Activated CD4-positive, alpha-beta T cell treated with anti-CD3 and anti-CD28 coated beads, Interleukin-2, amount 10 ng/mL, durations not matched to agents 24 days and 14 days (primary cell): ENCODE measurements at regions not wholly inside any gene's neighbourhood (a gene's known extent, or its start where the extent isn't known, plus 50 kb on each side); places are given as distances from the start of the nearest gene placed in this dataset.
"Not testable (repeated sequence)": the region's sequence is repeated elsewhere in the genome, so short reads cannot be mapped to it uniquely, and the experiment has no call there.

Experiments
- DNase-seq: peaks from one replicate; pipeline ENCODE4 v3.0.0; 2022
- H3K27ac Mint-ChIP-seq: one replicate; pipeline ENCODE4 v1.8.0; 2022; ENCODE audit warnings: mild to moderate bottlenecking, mixed read lengths
- H3K27me3 Mint-ChIP-seq: one replicate; pipeline ENCODE4 v1.8.0; 2022; ENCODE audit warnings: mixed read lengths
- H3K36me3 Mint-ChIP-seq: one replicate; pipeline ENCODE4 v1.8.0; 2022; ENCODE audit warnings: low read depth, mild to moderate bottlenecking, mixed read lengths
- H3K4me1 Mint-ChIP-seq: one replicate; pipeline ENCODE4 v1.8.0; 2021; ENCODE audit warnings: mixed read lengths
- H3K4me3 Mint-ChIP-seq: one replicate; pipeline ENCODE4 v1.8.0; 2022; ENCODE audit warnings: mild to moderate bottlenecking, moderate library complexity, mixed read lengths
- H3K9me3 Mint-ChIP-seq: one replicate; pipeline ENCODE4 v1.8.0; 2021; ENCODE audit warnings: mixed read lengths
- intact Hi-C: fragments of 100-400 bp; cut with micrococcal nuclease; formaldehyde crosslinking; loops from one replicate; pipeline ENCODE4 v1.15.1; 2023

- H3K36me3 Mint-ChIP-seq, result no peaks in the 10 kb centered on the region
- H3K27ac Mint-ChIP-seq, result no peak overlapping the region
- no peak overlapping the region for H3K4me3 Mint-ChIP-seq
- no peaks in the 10 kb centered on the region for H3K27me3 Mint-ChIP-seq
- intact Hi-C loops, result no loop called here
- H3K4me1 Mint-ChIP-seq, result no peaks in the 10 kb centered on the region
- DNase-seq, result no peak
- H3K9me3 Mint-ChIP-seq, result no peaks in the 10 kb centered on the region
Measured at GRCh38 chr4:104044369-104044768, 324.6 kb upstream of the TACR3 start.

GRCh38 chr4:104032896-104033295 lies 313.1 kb upstream of the TACR3 start:
- Mint-ChIP-seq H3K4me3 (no peak overlapping the region), H3K27me3 (no peaks in the 10 kb centered on the region), H3K36me3 (no peaks in the 10 kb centered on the region), H3K9me3 (no peaks in the 10 kb centered on the region), H3K4me1 (no peaks in the 10 kb centered on the region), H3K27ac (no peak overlapping the region)
- DNase-seq, result no peak
- intact Hi-C loops, result no loop called here

- Mint-ChIP-seq H3K4me3 (no peak overlapping the region), H3K36me3 (no peaks in the 10 kb centered on the region), H3K27me3 (no peaks in the 10 kb centered on the region), H3K9me3 (no peaks in the 10 kb centered on the region), H3K4me1 (no peaks in the 10 kb centered on the region), H3K27ac (no peak overlapping the region)
- no peak for DNase-seq
- intact Hi-C loops, result no loop called here
Measured at GRCh38 chr4:104025251-104025650, 305.5 kb upstream of the TACR3 start.

- Mint-ChIP-seq H3K36me3 (no peaks in the 10 kb centered on the region), H3K4me3 (no peak overlapping the region), H3K27ac (no peak overlapping the region), H3K27me3 (no peaks in the 10 kb centered on the region), H3K9me3 (no peaks in the 10 kb centered on the region), H3K4me1 (no peaks in the 10 kb centered on the region)
- intact Hi-C loops, result no loop called here
- DNase-seq, result no peak
Measured at GRCh38 chr4:104022831-104023230, 303.0 kb upstream of the TACR3 start.

GRCh38 chr4:104022226-104022625 lies 302.4 kb upstream of the TACR3 start:
- no peak for DNase-seq
- intact Hi-C loops, result no loop called here
- H3K36me3 Mint-ChIP-seq, result no peaks in the 10 kb centered on the region
- no peaks in the 10 kb centered on the region for H3K9me3 Mint-ChIP-seq
- H3K27ac Mint-ChIP-seq, result no peak overlapping the region
- H3K4me1 Mint-ChIP-seq, result no peaks in the 10 kb centered on the region
- H3K4me3 Mint-ChIP-seq, result no peak overlapping the region
- H3K27me3 Mint-ChIP-seq, result no peaks in the 10 kb centered on the region

- DNase-seq, result no peak
- intact Hi-C loops, result no loop called here
- Mint-ChIP-seq H3K27me3 (no peaks in the 10 kb centered on the region), H3K27ac (no peak overlapping the region), H3K36me3 (no peaks in the 10 kb centered on the region), H3K9me3 (no peaks in the 10 kb centered on the region), H3K4me1 (no peaks in the 10 kb centered on the region), H3K4me3 (no peak overlapping the region)
Measured at GRCh38 chr4:104020641-104021040, 300.9 kb upstream of the TACR3 start.

GRCh38 chr4:104017213-104017612 lies 297.4 kb upstream of the TACR3 start:
- DNase-seq, result no peak
- Mint-ChIP-seq H3K9me3 (no peaks in the 10 kb centered on the region), H3K4me1 (no peaks in the 10 kb centered on the region), H3K27me3 (no peaks in the 10 kb centered on the region), H3K4me3 (no peak overlapping the region), H3K36me3 (no peaks in the 10 kb centered on the region), H3K27ac (no peak overlapping the region)
- intact Hi-C loops, result no loop called here

GRCh38 chr4:104015680-104016079 lies 295.9 kb upstream of the TACR3 start:
- Mint-ChIP-seq H3K4me1 (no peaks in the 10 kb centered on the region), H3K9me3 (no peaks in the 10 kb centered on the region), H3K27ac (no peak overlapping the region), H3K36me3 (no peaks in the 10 kb centered on the region), H3K27me3 (no peaks in the 10 kb centered on the region), H3K4me3 (no peak overlapping the region)
- intact Hi-C loops, result no loop called here
- DNase-seq, result no peak

- no peak overlapping the region for H3K4me3 Mint-ChIP-seq
- no peak overlapping the region for H3K27ac Mint-ChIP-seq
- no peaks in the 10 kb centered on the region for H3K4me1 Mint-ChIP-seq
- H3K9me3 Mint-ChIP-seq, result peaks cover 5% of the 10 kb centered on the region
- no peaks in the 10 kb centered on the region for H3K36me3 Mint-ChIP-seq
- no peak for DNase-seq
- intact Hi-C loops, result no loop called here
- H3K27me3 Mint-ChIP-seq, result no peaks in the 10 kb centered on the region
Measured at GRCh38 chr4:104010722-104011121, 290.9 kb upstream of the TACR3 start.

GRCh38 chr4:104002318-104002717 lies 282.5 kb upstream of the TACR3 start:
- peaks cover 10% of the 10 kb centered on the region for H3K9me3 Mint-ChIP-seq
- H3K27me3 Mint-ChIP-seq, H3K4me3 Mint-ChIP-seq, intact Hi-C loops, H3K4me1 Mint-ChIP-seq, DNase-seq, H3K27ac Mint-ChIP-seq, H3K36me3 Mint-ChIP-seq: not testable (repeated sequence)

- H3K9me3 Mint-ChIP-seq, result peaks cover 9% of the 10 kb centered on the region
- H3K4me1 Mint-ChIP-seq, result no peaks in the 10 kb centered on the region
- no peaks in the 10 kb centered on the region for H3K36me3 Mint-ChIP-seq
- H3K27me3 Mint-ChIP-seq, result no peaks in the 10 kb centered on the region
- no peak for DNase-seq
- H3K27ac Mint-ChIP-seq, result no peak overlapping the region
- intact Hi-C loops, result no loop called here
- no peak overlapping the region for H3K4me3 Mint-ChIP-seq
Measured at GRCh38 chr4:103998756-103999155, 279.0 kb upstream of the TACR3 start.

- H3K27ac Mint-ChIP-seq, result no peak overlapping the region
- no peaks in the 10 kb centered on the region for H3K4me1 Mint-ChIP-seq
- no peak for DNase-seq
- H3K4me3 Mint-ChIP-seq, result no peak overlapping the region
- H3K36me3 Mint-ChIP-seq, result no peaks in the 10 kb centered on the region
- H3K9me3 Mint-ChIP-seq, result peaks cover 8% of the 10 kb centered on the region
- H3K27me3 Mint-ChIP-seq, result no peaks in the 10 kb centered on the region
- intact Hi-C loops, result no loop called here
Measured at GRCh38 chr4:103996637-103997036, 276.9 kb upstream of the TACR3 start.

- Mint-ChIP-seq H3K27ac (no peak overlapping the region), H3K27me3 (no peaks in the 10 kb centered on the region), H3K36me3 (no peaks in the 10 kb centered on the region), H3K9me3 (peaks cover 9% of the 10 kb centered on the region), H3K4me3 (no peak overlapping the region), H3K4me1 (no peaks in the 10 kb centered on the region)
- intact Hi-C loops, result no loop called here
- DNase-seq, result no peak
Measured at GRCh38 chr4:103996064-103996463, 276.3 kb upstream of the TACR3 start.

GRCh38 chr4:103994059-103994458 lies 274.3 kb upstream of the TACR3 start:
- DNase-seq, result no peak
- Mint-ChIP-seq H3K27me3 (no peaks in the 10 kb centered on the region), H3K9me3 (peaks cover 17% of the 10 kb centered on the region), H3K4me3 (no peak overlapping the region), H3K27ac (no peak overlapping the region), H3K36me3 (no peaks in the 10 kb centered on the region), H3K4me1 (no peaks in the 10 kb centered on the region)
- intact Hi-C loops, result no loop called here

GRCh38 chr4:103982454-103982853 lies 262.7 kb upstream of the TACR3 start:
- no peak overlapping the region for H3K4me3 Mint-ChIP-seq
- H3K27ac Mint-ChIP-seq, result no peak overlapping the region
- intact Hi-C loops, result no loop called here
- no peaks in the 10 kb centered on the region for H3K4me1 Mint-ChIP-seq
- no peak for DNase-seq
- no peaks in the 10 kb centered on the region for H3K36me3 Mint-ChIP-seq
- no peaks in the 10 kb centered on the region for H3K27me3 Mint-ChIP-seq
- H3K9me3 Mint-ChIP-seq, result no peaks in the 10 kb centered on the region
